HL-60 (cell line): ENCODE measurements at regions not wholly inside any gene's neighbourhood (a gene's known extent, or its start where the extent isn't known, plus 50 kb on each side); places are given as distances from the start of the nearest gene placed in this dataset.

Source experiments
- DNase-seq, 2 experiments: peaks; one replicate each; pipeline ENCODE4 v3.0.0-alpha.2; 2010 to 2020; ENCODE audit warnings: low read depth in 1 of 2, low spot score in 1 of 2
- H3K27ac ChIP-seq: fragments of 250-450 bp; sonication (Bioruptor Pico); replicated peaks from 2 replicates; pipeline ENCODE4 v1.5.1; 2020; ENCODE audit warnings: mild to moderate bottlenecking, moderate library complexity
- H3K27me3 ChIP-seq: fragments of 250-450 bp; sonication (Bioruptor Pico); 2 replicates; pipeline ENCODE4 v1.5.1; 2021; ENCODE audit warnings: mild to moderate bottlenecking, moderate library complexity; ENCODE audit not compliant: insufficient read depth, poor library complexity, severe bottlenecking
- H3K4me3 ChIP-seq: replicated peaks from 2 replicates; pipeline ENCODE4 v1.5.1; 2011; ENCODE audit warnings: mild to moderate bottlenecking, control low read depth, low read length; ENCODE audit not compliant: insufficient read depth
- CTCF ChIP-seq: IDR thresholded peaks from one replicate; pipeline ENCODE4 v1.5.1; 2011; ENCODE audit warnings: low read length, control low read depth, inconsistent platforms; ENCODE audit not compliant: insufficient read depth
- GABPA ChIP-seq: IDR thresholded peaks from 2 replicates; pipeline ENCODE4 v1.6.1; 2012; ENCODE audit warnings: low read depth
- POLR2AphosphoS5 ChIP-seq: IDR thresholded peaks from 2 replicates; pipeline ENCODE4 v1.6.1; 2012; ENCODE audit warnings: low read depth
- REST ChIP-seq: IDR thresholded peaks from 2 replicates; pipeline ENCODE4 v1.6.1; 2012; ENCODE audit warnings: low read depth; ENCODE audit not compliant: insufficient replicate concordance
- SPI1 ChIP-seq: IDR thresholded peaks from 2 replicates; pipeline ENCODE4 v1.6.1; 2012; ENCODE audit warnings: low read depth, mild to moderate bottlenecking, borderline replicate concordance

DNA sequence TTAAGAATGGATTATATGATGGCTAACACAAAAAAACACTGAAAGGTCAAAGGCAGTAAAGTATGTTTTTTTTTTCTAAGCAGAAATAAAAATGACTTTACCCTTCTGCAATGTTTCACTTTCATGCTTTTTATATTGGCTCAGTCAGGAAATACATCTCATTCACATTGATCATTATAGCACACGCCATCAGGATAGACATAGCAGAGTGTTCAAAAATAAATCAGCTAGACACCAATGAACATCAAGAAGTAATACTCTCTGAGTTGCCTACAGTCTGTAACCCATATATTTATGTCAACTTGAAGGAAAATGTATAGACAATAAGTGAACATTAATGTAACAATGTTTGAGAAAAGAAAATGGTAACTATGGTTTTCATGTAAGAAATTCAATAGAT is 535.2 kb upstream of the EPHA7 start:
- Histone ChIP-seq H3K27me3 (no peaks in the 10 kb centered on the region), H3K27ac (no peak overlapping the region), H3K4me3 (no peak overlapping the region)
- TF ChIP-seq SPI1 (no peak), REST (no peak), GABPA (no peak)
- DNase-seq: no peak

GRCh38 chr6:93943661-93944060 is 524.3 kb upstream of the EPHA7 start:
- H3K27ac ChIP-seq: no peak overlapping the region
- no peaks in the 10 kb centered on the region for H3K27me3 ChIP-seq
- H3K4me3 ChIP-seq: no peak overlapping the region
- no peak for TF ChIP-seq GABPA
- TF ChIP-seq CTCF: no peak
- TF ChIP-seq POLR2AphosphoS5: no peak
- TF ChIP-seq REST: no peak
- no peak for TF ChIP-seq SPI1
- no peak for DNase-seq

DNA sequence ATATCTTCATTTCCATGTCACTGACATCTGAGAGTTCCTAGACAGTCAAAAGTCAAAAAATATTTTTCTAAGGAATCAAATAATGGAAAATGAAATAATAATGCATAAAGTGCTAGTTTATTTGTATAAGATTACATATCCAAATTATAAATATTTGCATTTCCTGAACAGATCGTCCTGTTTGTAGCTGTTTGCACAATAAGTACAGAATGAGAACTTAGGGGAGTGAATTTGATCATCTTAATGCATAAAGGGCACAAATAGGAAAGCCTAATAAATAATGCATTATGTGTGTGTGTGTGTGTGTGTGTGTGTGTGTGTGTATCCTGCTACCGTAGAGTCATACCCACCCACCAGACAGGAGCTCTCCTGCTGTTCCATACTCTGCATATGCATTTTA is 521.0 kb upstream of the EPHA7 start:
- Histone ChIP-seq H3K4me3 (no peak overlapping the region), H3K27me3 (no peaks in the 10 kb centered on the region), H3K27ac (no peak overlapping the region)
- no peak for DNase-seq
- TF ChIP-seq POLR2AphosphoS5: no peak
- TF ChIP-seq REST: no peak
- no peak for TF ChIP-seq CTCF
- no peak for TF ChIP-seq SPI1
- no peak for TF ChIP-seq GABPA

DNA sequence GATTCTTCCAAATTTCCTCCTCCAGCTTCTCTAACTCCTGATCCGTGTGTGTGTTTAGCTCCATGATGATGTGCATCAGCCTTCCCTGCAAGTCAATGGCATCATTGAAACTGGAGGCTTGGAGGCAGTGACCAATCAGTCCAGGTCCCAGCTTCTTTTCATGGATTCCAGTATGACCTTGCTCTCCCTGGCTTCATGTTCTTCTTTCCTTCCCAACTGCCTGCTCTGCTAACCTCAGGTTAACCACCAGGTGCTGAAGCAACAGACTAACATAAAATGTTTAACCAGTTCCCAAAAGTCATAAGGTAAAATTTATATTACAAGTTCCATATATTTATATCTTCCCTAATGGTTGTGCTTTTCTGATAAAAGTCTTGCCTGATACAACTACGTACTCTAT is 512.8 kb upstream of the EPHA7 start:
- H3K27ac ChIP-seq: no peak overlapping the region
- no peak for TF ChIP-seq CTCF
- TF ChIP-seq REST: no peak
- no peak for TF ChIP-seq SPI1
- no peak for TF ChIP-seq GABPA
- no peak for DNase-seq
- H3K27me3 ChIP-seq: no peaks in the 10 kb centered on the region
- H3K4me3 ChIP-seq: no peak overlapping the region
